ENCODE measurements at regions not wholly inside any gene's neighbourhood (a gene's known extent, or its start where the extent isn't known, plus 50 kb on each side); places are given as distances from the start of the nearest gene placed in this dataset.

DNA sequence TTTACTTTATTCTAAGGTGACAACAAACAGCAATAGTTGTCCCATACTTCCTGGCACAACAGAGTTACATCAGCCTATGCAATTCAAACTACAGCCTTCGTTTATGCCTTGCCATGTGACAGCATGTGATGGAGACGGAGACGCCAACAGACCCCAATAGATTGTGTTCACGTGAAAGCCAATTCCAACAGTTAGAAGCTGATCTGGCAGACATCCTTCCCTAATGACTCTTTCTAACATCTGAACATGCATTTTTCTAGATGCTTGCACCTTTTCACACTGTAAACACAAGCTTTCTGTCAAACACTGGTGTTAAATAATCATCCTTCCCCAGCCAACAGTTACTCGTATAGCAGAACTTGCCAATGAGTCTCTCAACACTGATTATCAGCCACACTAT lies 694.4 kb upstream of the ALCAM start:
- TF ChIP-seq, protein P1, sequence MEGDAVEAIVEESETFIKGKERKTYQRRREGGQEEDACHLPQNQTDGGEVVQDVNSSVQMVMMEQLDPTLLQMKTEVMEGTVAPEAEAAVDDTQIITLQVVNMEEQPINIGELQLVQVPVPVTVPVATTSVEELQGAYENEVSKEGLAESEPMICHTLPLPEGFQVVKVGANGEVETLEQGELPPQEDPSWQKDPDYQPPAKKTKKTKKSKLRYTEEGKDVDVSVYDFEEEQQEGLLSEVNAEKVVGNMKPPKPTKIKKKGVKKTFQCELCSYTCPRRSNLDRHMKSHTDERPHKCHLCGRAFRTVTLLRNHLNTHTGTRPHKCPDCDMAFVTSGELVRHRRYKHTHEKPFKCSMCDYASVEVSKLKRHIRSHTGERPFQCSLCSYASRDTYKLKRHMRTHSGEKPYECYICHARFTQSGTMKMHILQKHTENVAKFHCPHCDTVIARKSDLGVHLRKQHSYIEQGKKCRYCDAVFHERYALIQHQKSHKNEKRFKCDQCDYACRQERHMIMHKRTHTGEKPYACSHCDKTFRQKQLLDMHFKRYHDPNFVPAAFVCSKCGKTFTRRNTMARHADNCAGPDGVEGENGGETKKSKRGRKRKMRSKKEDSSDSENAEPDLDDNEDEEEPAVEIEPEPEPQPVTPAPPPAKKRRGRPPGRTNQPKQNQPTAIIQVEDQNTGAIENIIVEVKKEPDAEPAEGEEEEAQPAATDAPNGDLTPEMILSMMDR (IDR thresholded peaks at IDR 0.05): no peak
- TF ChIP-seq EZH2phosphoT487 (IDR thresholded peaks at IDR 0.05) (no peak), EZH2 (IDR thresholded peaks at IDR 0.05) (no peak)

All from neural progenitor cell (in vitro differentiated cells).